HUES64 (cell line): ENCODE measurements at regions not wholly inside any gene's neighbourhood (a gene's known extent, or its start where the extent isn't known, plus 50 kb on each side); places are given as distances from the start of the nearest gene placed in this dataset.

Experiments used
- H3K27ac ChIP-seq: 2 replicates; pipeline ENCODE4 v1.7.0; 2013; ENCODE audit warnings: low read depth, low read length, inconsistent platforms
- H3K27me3 ChIP-seq: 2 replicates; pipeline ENCODE4 v1.6.1; 2013; ENCODE audit warnings: mild to moderate bottlenecking, low read length; ENCODE audit not compliant: insufficient read depth
- H3K36me3 ChIP-seq: 2 replicates; pipeline ENCODE4 v1.6.1; 2013; ENCODE audit warnings: mild to moderate bottlenecking, low read length; ENCODE audit not compliant: insufficient read depth
- H3K4me1 ChIP-seq: 2 replicates; pipeline ENCODE4 v1.6.1; 2013; ENCODE audit warnings: mild to moderate bottlenecking, low read length, moderate library complexity; ENCODE audit not compliant: insufficient read depth
- H3K4me3 ChIP-seq: 2 replicates; pipeline ENCODE4 v1.5.1; 2013; ENCODE audit warnings: mild to moderate bottlenecking, low read length, moderate library complexity
- H3K9ac ChIP-seq: 2 replicates; pipeline ENCODE4 v1.6.1; 2013; ENCODE audit warnings: mild to moderate bottlenecking, low read depth, low read length
- H3K9me3 ChIP-seq: 2 replicates; pipeline ENCODE4 v1.6.1; 2013; ENCODE audit warnings: low read depth, low read length; ENCODE audit not compliant: insufficient read depth
- WGBS: fragments of 150-250, 120-280 bp; methylation state at CpG from one replicate; pipeline ENCODE4 v1.1.7; 2013; ENCODE audit warnings: missing lambda C conversion rate; 5-methylcytosine and 5-hydroxymethylcytosine counted together

GRCh38 chr13:63090524-63090923, 1674.9 kb upstream of the PCDH20 start:
- H3K9me3 ChIP-seq = no peaks in the 10 kb centered on the region
- no CpG with 5 or more reads among the region's 1 CpG for WGBS
- H3K4me3 ChIP-seq = no peak overlapping the region
- no peaks in the 10 kb centered on the region for H3K36me3 ChIP-seq
- H3K9ac ChIP-seq = no peak overlapping the region
- H3K27me3 ChIP-seq = no peaks in the 10 kb centered on the region
- peaks cover 7% of the 10 kb centered on the region; the same call in 1 of the 2 replicates for H3K4me1 ChIP-seq
- H3K27ac ChIP-seq = no peak overlapping the region

GRCh38 chr13:63088226-63088625, 1672.6 kb upstream of the PCDH20 start:
- Histone ChIP-seq H3K27me3 (no peaks in the 10 kb centered on the region), H3K27ac (no peak overlapping the region), H3K4me3 (no peak overlapping the region), H3K4me1 (no peaks in the 10 kb centered on the region; the same call in 1 of the 2 replicates), H3K9me3 (no peaks in the 10 kb centered on the region), H3K36me3 (no peaks in the 10 kb centered on the region), H3K9ac (no peak overlapping the region)
- WGBS = 73% methylated on average over 1 of the region's 1 CpG

- H3K4me1 ChIP-seq = no peaks in the 10 kb centered on the region; the same call in 1 of the 2 replicates
- no peak overlapping the region for H3K9ac ChIP-seq
- no peak overlapping the region for H3K27ac ChIP-seq
- WGBS = 85% methylated on average over 3 of the region's 5 CpGs
- H3K36me3 ChIP-seq = no peaks in the 10 kb centered on the region
- H3K27me3 ChIP-seq = no peaks in the 10 kb centered on the region
- H3K4me3 ChIP-seq = no peak overlapping the region
- H3K9me3 ChIP-seq = 0 out of 2 replicates have a peak, but pooled peaks cover under 1% of the 10 kb centered on the region
Measured at GRCh38 chr13:63086286-63086685, 1670.6 kb upstream of the PCDH20 start.

- no peak overlapping the region for H3K27ac ChIP-seq
- WGBS = 79% methylated on average over 4 of the region's 4 CpGs
- no peak overlapping the region for H3K4me3 ChIP-seq
- H3K36me3 ChIP-seq = no peaks in the 10 kb centered on the region
- H3K9me3 ChIP-seq = 0 out of 2 replicates have a peak, but pooled peaks cover 3% of the 10 kb centered on the region
- no peak overlapping the region for H3K9ac ChIP-seq
- H3K4me1 ChIP-seq = no peaks in the 10 kb centered on the region; the same call in 1 of the 2 replicates
- no peaks in the 10 kb centered on the region for H3K27me3 ChIP-seq
Measured at GRCh38 chr13:63085851-63086250, 1670.2 kb upstream of the PCDH20 start.

- no peak overlapping the region for H3K4me3 ChIP-seq
- H3K9me3 ChIP-seq = peaks cover 7% of the 10 kb centered on the region; the same call in 1 of the 2 replicates
- H3K27ac ChIP-seq = no peak overlapping the region
- WGBS = 97% methylated on average over 2 of the region's 2 CpGs
- no peaks in the 10 kb centered on the region; the same call in 1 of the 2 replicates for H3K4me1 ChIP-seq
- H3K36me3 ChIP-seq = no peaks in the 10 kb centered on the region
- no peaks in the 10 kb centered on the region for H3K27me3 ChIP-seq
- no peak overlapping the region for H3K9ac ChIP-seq
Measured at GRCh38 chr13:63081400-63082014, 1665.9 kb upstream of the PCDH20 start.

- Histone ChIP-seq H3K27me3 (no peaks in the 10 kb centered on the region), H3K9ac (no peak overlapping the region), H3K9me3 (peaks cover 2% of the 10 kb centered on the region; the same call in 1 of the 2 replicates), H3K36me3 (no peaks in the 10 kb centered on the region), H3K4me3 (no peak overlapping the region), H3K27ac (no peak overlapping the region), H3K4me1 (no peaks in the 10 kb centered on the region)
Measured at GRCh38 chr13:63075126-63075525, 1659.5 kb upstream of the PCDH20 start.

- Histone ChIP-seq H3K4me1 (no peaks in the 10 kb centered on the region), H3K4me3 (no peak overlapping the region), H3K9ac (no peak overlapping the region), H3K9me3 (peaks cover 11% of the 10 kb centered on the region; the same call in 1 of the 2 replicates), H3K27ac (no peak overlapping the region), H3K27me3 (no peaks in the 10 kb centered on the region), H3K36me3 (no peaks in the 10 kb centered on the region)
- WGBS = 98% methylated on average over 2 of the region's 5 CpGs
Measured at GRCh38 chr13:63050287-63050686, 1634.6 kb upstream of the PCDH20 start.

- no peaks in the 10 kb centered on the region for H3K4me1 ChIP-seq
- no peaks in the 10 kb centered on the region for H3K27me3 ChIP-seq
- no peak overlapping the region for H3K27ac ChIP-seq
- H3K4me3 ChIP-seq = no peak overlapping the region
- H3K9ac ChIP-seq = no peak overlapping the region
- H3K36me3 ChIP-seq = no peaks in the 10 kb centered on the region
- H3K9me3 ChIP-seq = peaks cover 11% of the 10 kb centered on the region; the same call in 1 of the 2 replicates
Measured at GRCh38 chr13:63048653-63049052, 1633.0 kb upstream of the PCDH20 start.

GRCh38 chr13:63044589-63045313, 1629.1 kb upstream of the PCDH20 start:
- H3K4me3 ChIP-seq = no peak overlapping the region
- H3K4me1 ChIP-seq = no peaks in the 10 kb centered on the region
- H3K27me3 ChIP-seq = no peaks in the 10 kb centered on the region
- no peak overlapping the region for H3K27ac ChIP-seq
- peaks cover 10% of the 10 kb centered on the region; the same call in 1 of the 2 replicates for H3K9me3 ChIP-seq
- no peaks in the 10 kb centered on the region for H3K36me3 ChIP-seq
- 71% methylated on average over 5 of the region's 6 CpGs for WGBS
- no peak overlapping the region for H3K9ac ChIP-seq

GRCh38 chr13:63042686-63043085, 1627.0 kb upstream of the PCDH20 start:
- no peaks in the 10 kb centered on the region for H3K4me1 ChIP-seq
- H3K4me3 ChIP-seq = no peak overlapping the region
- H3K27ac ChIP-seq = no peak overlapping the region
- peaks cover 13% of the 10 kb centered on the region; the same call in 1 of the 2 replicates for H3K9me3 ChIP-seq
- no peaks in the 10 kb centered on the region for H3K27me3 ChIP-seq
- H3K36me3 ChIP-seq = no peaks in the 10 kb centered on the region
- WGBS = 92% methylated on average over 2 of the region's 2 CpGs
- no peak overlapping the region for H3K9ac ChIP-seq

- H3K36me3 ChIP-seq = no peaks in the 10 kb centered on the region
- no peaks in the 10 kb centered on the region for H3K4me1 ChIP-seq
- H3K9me3 ChIP-seq = peaks cover 15% of the 10 kb centered on the region
- 84% methylated on average over 4 of the region's 4 CpGs for WGBS
- H3K9ac ChIP-seq = no peak overlapping the region
- H3K27me3 ChIP-seq = no peaks in the 10 kb centered on the region
- no peak overlapping the region for H3K27ac ChIP-seq
- no peak overlapping the region for H3K4me3 ChIP-seq
Measured at GRCh38 chr13:63041640-63042414, 1626.2 kb upstream of the PCDH20 start.
